ENCODE measurements at regions not wholly inside any gene's neighbourhood (a gene's known extent, or its start where the extent isn't known, plus 50 kb on each side); places are given as distances from the start of the nearest gene placed in this dataset.

DNA sequence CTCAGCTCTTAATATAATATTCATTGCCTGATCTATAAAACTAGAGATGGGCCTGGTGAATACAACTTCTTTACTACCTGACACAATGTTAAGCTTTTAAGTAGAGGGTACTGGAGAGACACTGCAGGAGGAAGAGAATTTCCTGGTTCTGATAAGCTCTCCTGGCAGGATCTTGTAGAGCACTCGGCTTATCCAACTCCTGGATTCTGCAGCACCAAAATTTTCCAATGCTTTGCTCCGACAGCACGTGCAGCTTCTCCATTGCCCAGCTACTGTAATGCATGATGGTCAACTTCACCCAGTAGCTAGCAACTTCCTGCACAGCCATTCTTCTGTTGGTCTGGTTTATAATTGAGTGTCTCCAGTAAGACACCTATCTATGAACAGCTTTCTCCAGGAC is 686.2 kb upstream of the BOD1L1 start:
- no peak overlapping the region for H3K9ac ChIP-seq (ENCODE audit: low read depth in 1 of 2, low read length in 2 of 2)
- no peaks in the 10 kb centered on the region for H3K36me3 ChIP-seq (ENCODE audit: control insufficient read depth in 4 of 4, insufficient read depth in 3 of 4, low read depth in 1 of 4, low read length in 3 of 4)
- no peaks in the 10 kb centered on the region for H3K9me3 ChIP-seq (ENCODE audit: control insufficient read depth in 4 of 4, low read length in 3 of 4)
- no peak overlapping the region for H3K4me3 ChIP-seq (ENCODE audit: low read depth in 1 of 3, low read length in 3 of 3)
- 75% methylated on average over 3 of the region's 3 CpGs for WGBS
- no peak for DNase-seq (ENCODE audit: low spot score)
- no peak overlapping the region for H3K27ac ChIP-seq (ENCODE audit: low read depth in 1 of 2, low read length in 2 of 2)
- TF ChIP-seq, protein P1, sequence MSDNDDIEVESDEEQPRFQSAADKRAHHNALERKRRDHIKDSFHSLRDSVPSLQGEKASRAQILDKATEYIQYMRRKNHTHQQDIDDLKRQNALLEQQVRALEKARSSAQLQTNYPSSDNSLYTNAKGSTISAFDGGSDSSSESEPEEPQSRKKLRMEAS (IDR thresholded peaks at IDR 0.05), result no peak
- TF ChIP-seq YY1 (IDR thresholded peaks at IDR 0.05), result no peak
- no peak for TF ChIP-seq ZBTB33 (IDR thresholded peaks at IDR 0.05)
- TF ChIP-seq FOXA1 (IDR thresholded peaks at IDR 0.05), result no peak
- no peak for TF ChIP-seq RAD21 (IDR thresholded peaks at IDR 0.05)
- no peak for TF ChIP-seq JUND (IDR thresholded peaks at IDR 0.05)
- TF ChIP-seq RXRA (IDR thresholded peaks at IDR 0.05), result no peak
- no peak for TF ChIP-seq HNF4A (conservative IDR thresholded peaks at IDR 0.05)
- no peak for TF ChIP-seq TAF1 (conservative IDR thresholded peaks at IDR 0.05)
- no peak for TF ChIP-seq EGR1 (IDR thresholded peaks at IDR 0.05; ENCODE audit: low read depth in 2 of 2)
- no peak for TF ChIP-seq HNF4G (IDR thresholded peaks at IDR 0.05)
- TF ChIP-seq, protein P2, sequence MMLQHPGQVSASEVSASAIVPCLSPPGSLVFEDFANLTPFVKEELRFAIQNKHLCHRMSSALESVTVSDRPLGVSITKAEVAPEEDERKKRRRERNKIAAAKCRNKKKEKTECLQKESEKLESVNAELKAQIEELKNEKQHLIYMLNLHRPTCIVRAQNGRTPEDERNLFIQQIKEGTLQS (IDR thresholded peaks at IDR 0.05), result no peak
- peaks cover 0 to 4% (median 0%) of the 10 kb centered on the region in 4 donors for H3K27me3 ChIP-seq (ENCODE audit: control insufficient read depth in 4 of 4, insufficient read depth in 4 of 4, low read length in 3 of 4)
- no peaks in the 10 kb centered on the region for H3K4me1 ChIP-seq (ENCODE audit: control insufficient read depth in 4 of 4, insufficient read depth in 4 of 4, low read length in 3 of 4)

- Histone ChIP-seq H3K4me3 (ENCODE audit: low read depth in 1 of 3, low read length in 3 of 3) (no peak overlapping the region), H3K4me1 (ENCODE audit: control insufficient read depth in 4 of 4, insufficient read depth in 4 of 4, low read length in 3 of 4) (no peaks in the 10 kb centered on the region), H3K9me3 (ENCODE audit: control insufficient read depth in 4 of 4, low read length in 3 of 4) (no peaks in the 10 kb centered on the region), H3K9ac (ENCODE audit: low read depth in 1 of 2, low read length in 2 of 2) (no peak overlapping the region), H3K36me3 (ENCODE audit: control insufficient read depth in 4 of 4, insufficient read depth in 3 of 4, low read depth in 1 of 4, low read length in 3 of 4) (no peaks in the 10 kb centered on the region), H3K27me3 (ENCODE audit: control insufficient read depth in 4 of 4, insufficient read depth in 4 of 4, low read length in 3 of 4) (peaks cover 0 to 5% (median 0%) of the 10 kb centered on the region in 4 donors), H3K27ac (ENCODE audit: low read depth in 1 of 2, low read length in 2 of 2) (no peak overlapping the region)
- WGBS, result 76% methylated on average over 3 of the region's 3 CpGs
- DNase-seq (ENCODE audit: low spot score), result no peak
- TF ChIP-seq, protein P2 (IDR thresholded peaks at IDR 0.05), result no peak
- TF ChIP-seq, protein P1 (IDR thresholded peaks at IDR 0.05), result no peak
- no peak for TF ChIP-seq FOXA2 (IDR thresholded peaks at IDR 0.05)
- no peak for TF ChIP-seq REST (IDR thresholded peaks at IDR 0.05)
- no peak for TF ChIP-seq FOXA1 (IDR thresholded peaks at IDR 0.05)
- TF ChIP-seq RXRA (IDR thresholded peaks at IDR 0.05), result no peak
- no peak for TF ChIP-seq TAF1 (conservative IDR thresholded peaks at IDR 0.05)
- TF ChIP-seq GABPA (IDR thresholded peaks at IDR 0.05 in 1 of 2, conservative IDR thresholded peaks at IDR 0.05 in 1 of 2), result no peak
- TF ChIP-seq HNF4A (conservative IDR thresholded peaks at IDR 0.05), result no peak
- no peak for TF ChIP-seq SP1 (IDR thresholded peaks at IDR 0.05)
- no peak for TF ChIP-seq JUND (IDR thresholded peaks at IDR 0.05)
- TF ChIP-seq EGR1 (IDR thresholded peaks at IDR 0.05; ENCODE audit: low read depth in 2 of 2), result no peak
- TF ChIP-seq YY1 (IDR thresholded peaks at IDR 0.05), result no peak
- TF ChIP-seq ZBTB33 (IDR thresholded peaks at IDR 0.05), result no peak
- no peak for TF ChIP-seq NR2F2 (IDR thresholded peaks at IDR 0.05)
- TF ChIP-seq, protein P3, sequence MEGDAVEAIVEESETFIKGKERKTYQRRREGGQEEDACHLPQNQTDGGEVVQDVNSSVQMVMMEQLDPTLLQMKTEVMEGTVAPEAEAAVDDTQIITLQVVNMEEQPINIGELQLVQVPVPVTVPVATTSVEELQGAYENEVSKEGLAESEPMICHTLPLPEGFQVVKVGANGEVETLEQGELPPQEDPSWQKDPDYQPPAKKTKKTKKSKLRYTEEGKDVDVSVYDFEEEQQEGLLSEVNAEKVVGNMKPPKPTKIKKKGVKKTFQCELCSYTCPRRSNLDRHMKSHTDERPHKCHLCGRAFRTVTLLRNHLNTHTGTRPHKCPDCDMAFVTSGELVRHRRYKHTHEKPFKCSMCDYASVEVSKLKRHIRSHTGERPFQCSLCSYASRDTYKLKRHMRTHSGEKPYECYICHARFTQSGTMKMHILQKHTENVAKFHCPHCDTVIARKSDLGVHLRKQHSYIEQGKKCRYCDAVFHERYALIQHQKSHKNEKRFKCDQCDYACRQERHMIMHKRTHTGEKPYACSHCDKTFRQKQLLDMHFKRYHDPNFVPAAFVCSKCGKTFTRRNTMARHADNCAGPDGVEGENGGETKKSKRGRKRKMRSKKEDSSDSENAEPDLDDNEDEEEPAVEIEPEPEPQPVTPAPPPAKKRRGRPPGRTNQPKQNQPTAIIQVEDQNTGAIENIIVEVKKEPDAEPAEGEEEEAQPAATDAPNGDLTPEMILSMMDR (IDR thresholded peaks at IDR 0.05; ENCODE audit: low read depth, low read length, missing input control), result no peak
- TF ChIP-seq RAD21 (IDR thresholded peaks at IDR 0.05), result no peak
- TF ChIP-seq HNF4G (IDR thresholded peaks at IDR 0.05), result no peak
Measured at GRCh38 chr4:14315129-14315528, 687.2 kb upstream of the CPEB2 start.

All from liver (tissue), 8 donors.